ENCODE measurements at regions not wholly inside any gene's neighbourhood (a gene's known extent, or its start where the extent isn't known, plus 50 kb on each side); places are given as distances from the start of the nearest gene placed in this dataset.
"Not testable (repeated sequence)": the region's sequence is repeated elsewhere in the genome, so short reads cannot be mapped to it uniquely, and the experiment has no call there.

- H3K4me3 ChIP-seq, result no peak overlapping the region
- H4K20me1 ChIP-seq (ENCODE audit: insufficient read depth), result no peaks in the 10 kb centered on the region
- no TSS peak for BruUV-seq (replicated peaks)
- no peak for DNase-seq
- H3K9me2 ChIP-seq (ENCODE audit: insufficient read depth), result no peaks in the 10 kb centered on the region
- H3K4me1 ChIP-seq (replicated peaks; ENCODE audit: insufficient read depth), result no peaks in the 10 kb centered on the region
- H3K9me3 ChIP-seq (ENCODE audit: insufficient read depth, low read depth), result no peaks in the 10 kb centered on the region
- no peak overlapping the region for H3K4me2 ChIP-seq
- H3K27me3 ChIP-seq (ENCODE audit: insufficient read depth, low read depth), result no peaks in the 10 kb centered on the region
- POLR2A ChIA-PET (ENCODE audit: unreplicated experiment), result no interaction called here
- intact Hi-C loops (cut with micrococcal nuclease; ENCODE audit: unreplicated experiment), result no loop called here
- no peaks in the 10 kb centered on the region for H3F3A ChIP-seq (ENCODE audit: insufficient read depth, low read depth)
- TF ChIP-seq CTCF (conservative IDR thresholded peaks at IDR 0.05), result no peak
- TF ChIP-seq EZH2 (IDR thresholded peaks at IDR 0.05; ENCODE audit: low read depth), result no peak
- no peak overlapping the region for H3K27ac ChIP-seq
- no peak overlapping the region for H2AFZ ChIP-seq
- no peaks in the 10 kb centered on the region for H3K79me2 ChIP-seq (ENCODE audit: low read depth)
- CTCF ChIA-PET, result no interaction called here
- H3K36me3 ChIP-seq (ENCODE audit: low read depth), result no peaks in the 10 kb centered on the region
These were observed 126.6 kb upstream of the NDST3 start for GRCh38 chr4:117907646-117908045.

GRCh38 chr4:117908306-117909207 is 125.7 kb upstream of the NDST3 start:
- H3K4me1 ChIP-seq (replicated peaks; ENCODE audit: insufficient read depth), result no peaks in the 10 kb centered on the region
- no peaks in the 10 kb centered on the region for H4K20me1 ChIP-seq (ENCODE audit: insufficient read depth)
- H3K9me2 ChIP-seq (ENCODE audit: insufficient read depth), result no peaks in the 10 kb centered on the region
- H3K9me3 ChIP-seq (ENCODE audit: insufficient read depth, low read depth), result no peaks in the 10 kb centered on the region
- H2AFZ ChIP-seq, result no peak overlapping the region
- no peak for DNase-seq
- no peak overlapping the region for H3K4me2 ChIP-seq
- H3K27ac ChIP-seq, result no peak overlapping the region
- no TSS peak for BruUV-seq (replicated peaks)
- TF ChIP-seq CTCF (conservative IDR thresholded peaks at IDR 0.05) (no peak), EZH2 (IDR thresholded peaks at IDR 0.05; ENCODE audit: low read depth) (no peak)
- no peaks in the 10 kb centered on the region for H3K27me3 ChIP-seq (ENCODE audit: insufficient read depth, low read depth)
- H3F3A ChIP-seq (ENCODE audit: insufficient read depth, low read depth), result no peaks in the 10 kb centered on the region
- no peak overlapping the region for H3K4me3 ChIP-seq
- ChIA-PET CTCF (no interaction called here), POLR2A (ENCODE audit: unreplicated experiment) (no interaction called here)
- intact Hi-C loops (cut with micrococcal nuclease; ENCODE audit: unreplicated experiment), result no loop called here
- no peaks in the 10 kb centered on the region for H3K79me2 ChIP-seq (ENCODE audit: low read depth)
- H3K36me3 ChIP-seq (ENCODE audit: low read depth), result no peaks in the 10 kb centered on the region

GRCh38 chr4:117916728-117917127 is 117.6 kb upstream of the NDST3 start:
- Histone ChIP-seq H3K27me3 (ENCODE audit: insufficient read depth, low read depth) (no peaks in the 10 kb centered on the region), H3K4me3 (no peak overlapping the region), H3K9me2 (ENCODE audit: insufficient read depth) (no peaks in the 10 kb centered on the region), H3K9me3 (ENCODE audit: insufficient read depth, low read depth) (no peaks in the 10 kb centered on the region), H3F3A (ENCODE audit: insufficient read depth, low read depth) (no peaks in the 10 kb centered on the region), H3K4me1 (replicated peaks; ENCODE audit: insufficient read depth) (no peaks in the 10 kb centered on the region), H3K36me3 (ENCODE audit: low read depth) (no peaks in the 10 kb centered on the region), H2AFZ (no peak overlapping the region), H3K79me2 (ENCODE audit: low read depth) (no peaks in the 10 kb centered on the region), H3K27ac (no peak overlapping the region), H3K4me2 (no peak overlapping the region), H4K20me1 (ENCODE audit: insufficient read depth) (no peaks in the 10 kb centered on the region)
- no TSS peak for BruUV-seq (replicated peaks)
- TF ChIP-seq CTCF (conservative IDR thresholded peaks at IDR 0.05) (no peak), EZH2 (IDR thresholded peaks at IDR 0.05; ENCODE audit: low read depth) (no peak)
- no peak for DNase-seq
- intact Hi-C loops (cut with micrococcal nuclease; ENCODE audit: unreplicated experiment), result no loop called here
- ChIA-PET POLR2A (ENCODE audit: unreplicated experiment) (no interaction called here), CTCF (no interaction called here)

GRCh38 chr4:117922311-117922710 is 112.0 kb upstream of the NDST3 start:
- H3K79me2 ChIP-seq (ENCODE audit: low read depth); BruUV-seq (replicated peaks); CTCF ChIA-PET; H4K20me1 ChIP-seq (ENCODE audit: insufficient read depth); H3K4me2 ChIP-seq; POLR2A ChIA-PET (ENCODE audit: unreplicated experiment); H3K27ac ChIP-seq; H3K9me2 ChIP-seq (ENCODE audit: insufficient read depth); H2AFZ ChIP-seq; DNase-seq; H3K9me3 ChIP-seq (ENCODE audit: insufficient read depth, low read depth); intact Hi-C loops (cut with micrococcal nuclease; ENCODE audit: unreplicated experiment); H3K27me3 ChIP-seq (ENCODE audit: insufficient read depth, low read depth); H3K36me3 ChIP-seq (ENCODE audit: low read depth); H3K4me3 ChIP-seq; H3K4me1 ChIP-seq (replicated peaks; ENCODE audit: insufficient read depth); H3F3A ChIP-seq (ENCODE audit: insufficient read depth, low read depth): not testable (repeated sequence)

- H4K20me1 ChIP-seq (ENCODE audit: insufficient read depth); H3K27me3 ChIP-seq (ENCODE audit: insufficient read depth, low read depth); intact Hi-C loops (cut with micrococcal nuclease; ENCODE audit: unreplicated experiment); DNase-seq; POLR2A ChIA-PET (ENCODE audit: unreplicated experiment); H3K36me3 ChIP-seq (ENCODE audit: low read depth); H3K4me2 ChIP-seq; H3F3A ChIP-seq (ENCODE audit: insufficient read depth, low read depth); H3K9me3 ChIP-seq (ENCODE audit: insufficient read depth, low read depth); H3K4me1 ChIP-seq (replicated peaks; ENCODE audit: insufficient read depth); CTCF ChIA-PET; H3K79me2 ChIP-seq (ENCODE audit: low read depth); H3K27ac ChIP-seq; H3K9me2 ChIP-seq (ENCODE audit: insufficient read depth); H2AFZ ChIP-seq; BruUV-seq (replicated peaks); H3K4me3 ChIP-seq: not testable (repeated sequence)
These were observed 106.5 kb upstream of the NDST3 start for GRCh38 chr4:117927823-117928222.

All from PC-9 (cell line).